D721Med (cell line): ENCODE measurements at regions not wholly inside any gene's neighbourhood (a gene's known extent, or its start where the extent isn't known, plus 50 kb on each side); places are given as distances from the start of the nearest gene placed in this dataset.

Experiments
- DNase-seq: peaks from one replicate; pipeline ENCODE4 v3.0.0; 2011; ENCODE audit warnings: low spot score; ENCODE audit not compliant: insufficient read length
- FAIRE-seq: peaks from 2 replicates; lab custom pipeline; 2011; peaks lifted over from hg19 to GRCh38; lab: Jason Lieb, UNC
- CTCF ChIP-seq: IDR thresholded peaks from 2 replicates; pipeline ENCODE4 v1.5.1; 2012; ENCODE audit warnings: mild to moderate bottlenecking, control low read depth; ENCODE audit not compliant: insufficient read depth; ENCODE audit errors: missing control alignments

GRCh38 chr5:159854916-159855315, 61.4 kb upstream of the ADRA1B start:
- FAIRE-seq (no peak), DNase-seq (no peak)
- TF ChIP-seq CTCF: no peak

- no peak for TF ChIP-seq CTCF
- FAIRE-seq: no peak
- DNase-seq: no peak
Measured at GRCh38 chr5:159855476-159856191, 60.6 kb upstream of the ADRA1B start.

GRCh38 chr5:159858871-159859270, 57.4 kb upstream of the ADRA1B start:
- FAIRE-seq (no peak), DNase-seq (no peak)
- no peak for TF ChIP-seq CTCF

- DNase-seq: no peak
- no peak for TF ChIP-seq CTCF
- no peak for FAIRE-seq
Measured at GRCh38 chr5:159861086-159861485, 55.2 kb upstream of the ADRA1B start.

GRCh38 chr5:159864885-159865691, 51.2 kb upstream of the ADRA1B start:
- DNase-seq (no peak), FAIRE-seq (no peak)
- no peak for TF ChIP-seq CTCF

- FAIRE-seq: no peak
- TF ChIP-seq CTCF: no peak
Measured at GRCh38 chr5:159866093-159866492, 50.2 kb upstream of the ADRA1B start.

More at GRCh38 chr5:159866093-159866492, 50.2 kb upstream of the ADRA1B start:
- DNase-seq: no peak
